ENCODE measurements at regions not wholly inside any gene's neighbourhood (a gene's known extent, or its start where the extent isn't known, plus 50 kb on each side); places are given as distances from the start of the nearest gene placed in this dataset.

- H3K4me3 Mint-ChIP-seq: no peak overlapping the region
- no peak for DNase-seq (ENCODE audit: low spot score)
- H3K36me3 Mint-ChIP-seq (ENCODE audit: low read depth): no peaks in the 10 kb centered on the region
- ATAC-seq: no peak
- Histone ChIP-seq H4K20me1 (replicated peaks; ENCODE audit: insufficient read depth) (no peaks in the 10 kb centered on the region), H2AFZ (no peak overlapping the region), H3K9me2 (ENCODE audit: insufficient read depth) (no peaks in the 10 kb centered on the region), H3K27me3 (ENCODE audit: insufficient read depth) (no peaks in the 10 kb centered on the region), H3K4me3 (no peak overlapping the region), H3F3A (replicated peaks; ENCODE audit: low read depth) (no peaks in the 10 kb centered on the region), H3K36me3 (ENCODE audit: insufficient read depth) (no peaks in the 10 kb centered on the region), H3K27ac (ENCODE audit: low read depth) (no peak overlapping the region), H3K4me1 (ENCODE audit: insufficient read depth) (peaks cover 7% of the 10 kb centered on the region; the same call in 1 of the 2 replicates), H3K4me2 (no peak overlapping the region), H3K79me2 (replicated peaks; ENCODE audit: insufficient read depth) (no peaks in the 10 kb centered on the region)
- peaks cover 20% of the 10 kb centered on the region for H3K4me1 Mint-ChIP-seq
- TF ChIP-seq POLR2AphosphoS5 (IDR thresholded peaks at IDR 0.05; ENCODE audit: low read depth) (no peak), ZNF114 (CRISPR knock-in tag; IDR thresholded peaks at IDR 0.05) (no peak), NANOG (IDR thresholded peaks at IDR 0.05; ENCODE audit: borderline replicate concordance) (no peak), STAT1 (IDR thresholded peaks at IDR 0.05; ENCODE audit: unreplicated experiment) (no peak), CREB1 (CRISPR knock-in tag; IDR thresholded peaks at IDR 0.05; ENCODE audit: low read depth) (no peak)
- H3K9me3 Mint-ChIP-seq: no peaks in the 10 kb centered on the region
- H3K27me3 Mint-ChIP-seq (ENCODE audit: insufficient read depth, low read depth, poor library complexity): peaks cover 11% of the 10 kb centered on the region
- H3K27ac Mint-ChIP-seq: no peak overlapping the region
Observed at GRCh38 chr14:95458906-95459305, 57.5 kb downstream of the SYNE3 start.

- H3K9me2 ChIP-seq (ENCODE audit: insufficient read depth): no peaks in the 10 kb centered on the region
- H3K36me3 Mint-ChIP-seq (ENCODE audit: low read depth): no peaks in the 10 kb centered on the region
- no peaks in the 10 kb centered on the region for H3K27me3 ChIP-seq (ENCODE audit: insufficient read depth)
- ATAC-seq (no peak), DNase-seq (ENCODE audit: low spot score) (no peak)
- no peaks in the 10 kb centered on the region for H3F3A ChIP-seq (replicated peaks; ENCODE audit: low read depth)
- H3K4me1 ChIP-seq (ENCODE audit: insufficient read depth): peaks cover 7% of the 10 kb centered on the region; the same call in 1 of the 2 replicates
- no peak overlapping the region for H2AFZ ChIP-seq
- TF ChIP-seq EZH2phosphoT487 (IDR thresholded peaks at IDR 0.05; ENCODE audit: unreplicated experiment): no peak
- TF ChIP-seq POLR2AphosphoS5 (IDR thresholded peaks at IDR 0.05; ENCODE audit: low read depth): no peak
- TF ChIP-seq CREB1 (CRISPR knock-in tag; IDR thresholded peaks at IDR 0.05; ENCODE audit: low read depth): no peak
- no peak for TF ChIP-seq STAT1 (IDR thresholded peaks at IDR 0.05; ENCODE audit: unreplicated experiment)
- no peak for TF ChIP-seq ETS1 (IDR thresholded peaks at IDR 0.05)
- TF ChIP-seq ZNF462 (CRISPR knock-in tag; IDR thresholded peaks at IDR 0.05): no peak
- peaks cover 11% of the 10 kb centered on the region for H3K27me3 Mint-ChIP-seq (ENCODE audit: insufficient read depth, low read depth, poor library complexity)
- H3K4me3 Mint-ChIP-seq: no peak overlapping the region
- peaks cover 20% of the 10 kb centered on the region for H3K4me1 Mint-ChIP-seq
- H3K27ac Mint-ChIP-seq: no peak overlapping the region
- no peaks in the 10 kb centered on the region for H3K79me2 ChIP-seq (replicated peaks; ENCODE audit: insufficient read depth)
- no peaks in the 10 kb centered on the region for H3K36me3 ChIP-seq (ENCODE audit: insufficient read depth)
- H4K20me1 ChIP-seq (replicated peaks; ENCODE audit: insufficient read depth): no peaks in the 10 kb centered on the region
- H3K27ac ChIP-seq (ENCODE audit: low read depth): no peak overlapping the region
- H3K4me2 ChIP-seq: no peak overlapping the region
- H3K9me3 Mint-ChIP-seq: no peaks in the 10 kb centered on the region
- no peak overlapping the region for H3K4me3 ChIP-seq
Observed at GRCh38 chr14:95458459-95458858, 58.0 kb downstream of the SYNE3 start.
